Ascending aorta (tissue), 2 donors: ENCODE measurements at regions not wholly inside any gene's neighbourhood (a gene's known extent, or its start where the extent isn't known, plus 50 kb on each side); places are given as distances from the start of the nearest gene placed in this dataset.

ENCODE experiments used
- DNase-seq, 2 donors: peaks; one replicate each; pipeline ENCODE4 v3.0.0-alpha.2; 2019; ENCODE audit warnings: low spot score in 2 of 2
- H3K27ac ChIP-seq, 2 donors: fragments of 200-600 bp; sonication (generic); one replicate each; pipeline ENCODE4 v1.5.1; 2016 to 2017; ENCODE audit warnings: mild to moderate bottlenecking in 1 of 2
- H3K27me3 ChIP-seq: fragments of 200-600 bp; sonication (generic); one replicate; pipeline ENCODE4 v1.5.1; 2017
- H3K36me3 ChIP-seq, 2 donors: fragments of 200-600 bp; sonication (generic); one replicate each; pipeline ENCODE4 v1.5.1; 2016
- H3K4me1 ChIP-seq, 2 donors: fragments of 200-600 bp; sonication (generic); one replicate each; pipeline ENCODE4 v1.5.1; 2016 to 2017; ENCODE audit warnings: mild to moderate bottlenecking in 1 of 2
- H3K4me3 ChIP-seq, 2 donors: fragments of 200-600 bp; sonication (generic); one replicate each; pipeline ENCODE4 v1.5.1; 2016 to 2017; ENCODE audit warnings: mild to moderate bottlenecking in 1 of 2
- H3K9me3 ChIP-seq, 2 donors: fragments of 200-600 bp; sonication (generic); one replicate each; pipeline ENCODE4 v1.5.1; 2016
- intact Hi-C: fragments of 100-400 bp; cut with DNase I; formaldehyde crosslinking; loops from one replicate; pipeline ENCODE4 v1.15.1; 2023
- TF ChIP-seq, protein P1 (sequence below), 3 experiments: fragments of 200-600 bp in 2 of 3; fragments of 450-650 bp in 1 of 3; sonication (generic) in 2 of 3; IDR thresholded peaks; one replicate each; pipeline ENCODE4 v1.5.1; 2016 to 2019; ENCODE audit warnings: antibody characterized with exemption in 3 of 3, mild to moderate bottlenecking in 1 of 3, moderate library complexity in 1 of 3

GRCh38 chrX:109843963-109844751 lies 111.1 kb upstream of the ACSL4 start:
- H3K9me3 ChIP-seq, result no peaks in the 10 kb centered on the region
- H3K27me3 ChIP-seq, result no peaks in the 10 kb centered on the region
- peaks cover 0 to 12% of the 10 kb centered on the region in 2 donors for H3K4me1 ChIP-seq
- TF ChIP-seq, protein P1, sequence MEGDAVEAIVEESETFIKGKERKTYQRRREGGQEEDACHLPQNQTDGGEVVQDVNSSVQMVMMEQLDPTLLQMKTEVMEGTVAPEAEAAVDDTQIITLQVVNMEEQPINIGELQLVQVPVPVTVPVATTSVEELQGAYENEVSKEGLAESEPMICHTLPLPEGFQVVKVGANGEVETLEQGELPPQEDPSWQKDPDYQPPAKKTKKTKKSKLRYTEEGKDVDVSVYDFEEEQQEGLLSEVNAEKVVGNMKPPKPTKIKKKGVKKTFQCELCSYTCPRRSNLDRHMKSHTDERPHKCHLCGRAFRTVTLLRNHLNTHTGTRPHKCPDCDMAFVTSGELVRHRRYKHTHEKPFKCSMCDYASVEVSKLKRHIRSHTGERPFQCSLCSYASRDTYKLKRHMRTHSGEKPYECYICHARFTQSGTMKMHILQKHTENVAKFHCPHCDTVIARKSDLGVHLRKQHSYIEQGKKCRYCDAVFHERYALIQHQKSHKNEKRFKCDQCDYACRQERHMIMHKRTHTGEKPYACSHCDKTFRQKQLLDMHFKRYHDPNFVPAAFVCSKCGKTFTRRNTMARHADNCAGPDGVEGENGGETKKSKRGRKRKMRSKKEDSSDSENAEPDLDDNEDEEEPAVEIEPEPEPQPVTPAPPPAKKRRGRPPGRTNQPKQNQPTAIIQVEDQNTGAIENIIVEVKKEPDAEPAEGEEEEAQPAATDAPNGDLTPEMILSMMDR (IDR thresholded peaks at IDR 0.05), result no peak
- intact Hi-C loops, result loop anchor here (5.0 kb wide), 1 partner anchor 112 kb away; the partner anchor contains the start of gene ACSL4
- H3K36me3 ChIP-seq, result no peaks in the 10 kb centered on the region
- DNase-seq, result no peak
- H3K27ac ChIP-seq, result peak overlapping the region; percentile 32 to 35
- H3K4me3 ChIP-seq, result no peak overlapping the region

DNA sequence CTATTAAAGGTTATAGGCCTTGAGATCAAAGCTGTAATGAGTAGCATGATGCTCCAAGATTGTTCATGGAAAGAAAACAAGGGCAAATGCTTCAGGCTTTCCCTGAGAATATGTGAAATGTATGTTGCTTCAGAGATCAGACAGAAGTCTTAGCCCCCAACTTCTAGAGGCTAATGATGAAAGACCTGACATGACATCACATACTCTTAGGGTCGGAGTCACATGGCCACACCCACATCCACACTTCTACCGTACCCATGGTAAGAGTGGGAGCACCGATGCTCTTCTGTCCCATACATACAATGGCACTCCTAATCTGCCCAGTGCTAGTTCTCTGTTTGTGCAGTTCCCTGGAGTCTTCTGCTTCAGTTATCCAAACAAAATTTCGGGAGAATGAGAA lies 111.9 kb upstream of the ACSL4 start:
- H3K9me3 ChIP-seq, result no peaks in the 10 kb centered on the region
- no peaks in the 10 kb centered on the region for H3K36me3 ChIP-seq
- peak overlapping the region; percentile 32 to 35 for H3K27ac ChIP-seq
- DNase-seq, result no peak
- intact Hi-C loops, result loop anchor here (5.0 kb wide), 2 partner anchors 113 to 308 kb away; partner anchors contain the start of genes ACSL4 and NXT2
- TF ChIP-seq, protein P1 (IDR thresholded peaks at IDR 0.05), result no peak
- H3K4me1 ChIP-seq, result peaks cover 0 to 12% of the 10 kb centered on the region in 2 donors
- H3K4me3 ChIP-seq, result no peak overlapping the region
- H3K27me3 ChIP-seq, result no peaks in the 10 kb centered on the region

DNA sequence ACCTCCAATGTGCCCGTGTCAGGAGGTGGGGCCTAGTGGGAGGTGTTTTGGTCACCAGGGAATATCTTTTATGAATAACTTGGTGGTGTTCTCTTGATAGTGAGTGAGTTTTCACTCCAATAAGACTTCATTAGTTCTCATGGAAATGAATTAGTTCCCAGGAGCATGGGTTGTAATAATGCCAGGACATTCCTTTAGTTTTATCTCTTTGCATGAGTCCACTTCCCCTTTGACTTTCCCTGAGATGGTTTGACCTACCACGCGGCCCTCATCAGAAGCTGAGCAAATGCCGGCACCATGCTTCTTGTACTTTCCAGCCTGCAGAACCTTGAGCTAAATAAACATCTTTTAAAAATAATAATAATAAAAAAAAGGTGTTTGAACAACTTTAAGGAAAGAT lies 112.9 kb upstream of the ACSL4 start:
- Histone ChIP-seq H3K9me3 (no peaks in the 10 kb centered on the region), H3K4me1 (peaks cover 0 to 8% of the 10 kb centered on the region in 2 donors), H3K4me3 (no peak overlapping the region), H3K36me3 (no peaks in the 10 kb centered on the region), H3K27ac (no peak overlapping the region), H3K27me3 (no peaks in the 10 kb centered on the region)
- TF ChIP-seq, protein P1 (IDR thresholded peaks at IDR 0.05), result no peak
- intact Hi-C loops, result loop anchor here (5.0 kb wide), 1 partner anchor 309 kb away; the partner anchor contains the start of gene NXT2
- no peak for DNase-seq

- intact Hi-C loops, result loop anchor here (5.0 kb wide), 1 partner anchor 310 kb away; the partner anchor contains the start of gene NXT2
- Histone ChIP-seq H3K4me3 (no peak overlapping the region), H3K4me1 (peaks cover 0 to 8% of the 10 kb centered on the region in 2 donors), H3K27me3 (no peaks in the 10 kb centered on the region), H3K36me3 (no peaks in the 10 kb centered on the region), H3K9me3 (no peaks in the 10 kb centered on the region), H3K27ac (peak overlapping the region; percentile 14 to 48)
- TF ChIP-seq, protein P1 (IDR thresholded peaks at IDR 0.05), result no peak
- DNase-seq, result no peak
Observed at GRCh38 chrX:109847257-109848187, 114.5 kb upstream of the ACSL4 start.

DNA sequence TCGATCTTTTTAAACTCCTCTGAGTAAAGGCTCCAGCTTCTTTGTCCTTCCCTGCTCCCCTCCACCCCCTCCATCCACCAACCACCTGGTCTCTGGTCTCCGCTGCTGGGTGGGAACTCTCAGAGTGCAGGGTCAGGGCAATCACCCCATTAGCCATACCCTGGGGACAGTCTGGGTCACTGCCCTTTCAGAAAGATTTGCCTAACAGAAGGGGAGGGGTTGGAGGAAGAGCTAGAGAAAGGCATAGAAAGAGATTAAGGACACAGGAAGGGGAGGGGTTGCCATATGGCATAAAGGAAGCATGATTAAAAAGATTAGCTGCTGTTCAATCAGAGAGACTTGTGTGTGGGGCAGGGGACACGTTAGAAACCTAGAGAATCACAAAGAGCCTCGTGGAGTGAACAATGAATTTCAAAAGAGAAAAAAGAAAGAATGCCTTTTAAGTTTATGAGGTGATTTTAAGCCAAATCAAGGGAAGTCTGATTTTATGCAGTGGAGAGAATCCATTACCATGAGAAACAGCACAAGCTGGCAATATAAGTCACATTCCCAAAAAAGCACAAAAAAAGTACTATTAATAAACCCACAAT lies 115.5 kb upstream of the ACSL4 start:
- intact Hi-C loops, result loop anchor here (5.0 kb wide), 1 partner anchor 311 kb away; the partner anchor contains the start of gene NXT2
- Histone ChIP-seq H3K9me3 (no peaks in the 10 kb centered on the region), H3K4me3 (no peak overlapping the region), H3K4me1 (peaks cover 0 to 8% of the 10 kb centered on the region in 2 donors), H3K27me3 (no peaks in the 10 kb centered on the region), H3K36me3 (no peaks in the 10 kb centered on the region), H3K27ac (no peak overlapping the region)
- TF ChIP-seq, protein P1 (IDR thresholded peaks at IDR 0.05), result no peak
- no peak for DNase-seq
